ENCODE measurements at regions not wholly inside any gene's neighbourhood (a gene's known extent, or its start where the extent isn't known, plus 50 kb on each side); places are given as distances from the start of the nearest gene placed in this dataset.

DNA sequence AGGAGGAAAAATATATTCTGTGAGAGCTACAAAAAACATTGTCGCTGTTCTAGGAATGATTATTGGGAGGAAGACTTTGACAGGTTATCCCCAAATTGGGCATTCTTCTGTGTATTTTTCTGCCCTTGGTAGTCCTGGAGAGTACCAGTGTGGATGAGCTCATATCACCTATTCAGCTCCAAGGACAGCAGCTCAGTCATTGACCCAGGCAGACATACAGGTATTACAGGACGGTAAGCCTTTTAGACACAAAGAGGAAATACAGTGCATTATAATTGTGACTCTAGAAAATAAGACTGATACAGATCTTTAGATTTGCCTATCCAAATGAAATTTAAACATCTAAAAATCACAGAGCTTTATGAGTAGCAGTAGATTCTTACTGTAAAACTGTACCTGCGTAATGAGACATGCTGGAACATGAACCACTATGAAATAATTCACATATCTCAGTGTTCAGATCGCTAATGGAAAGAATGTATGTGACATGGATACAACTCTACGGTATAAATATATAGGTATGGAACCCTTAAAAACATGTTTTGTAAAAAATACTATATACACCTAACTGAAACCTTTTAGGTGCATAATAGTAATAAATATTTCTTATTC, 56.0 kb downstream of the PLK2 start:
- no peak for FAIRE-seq

DNA sequence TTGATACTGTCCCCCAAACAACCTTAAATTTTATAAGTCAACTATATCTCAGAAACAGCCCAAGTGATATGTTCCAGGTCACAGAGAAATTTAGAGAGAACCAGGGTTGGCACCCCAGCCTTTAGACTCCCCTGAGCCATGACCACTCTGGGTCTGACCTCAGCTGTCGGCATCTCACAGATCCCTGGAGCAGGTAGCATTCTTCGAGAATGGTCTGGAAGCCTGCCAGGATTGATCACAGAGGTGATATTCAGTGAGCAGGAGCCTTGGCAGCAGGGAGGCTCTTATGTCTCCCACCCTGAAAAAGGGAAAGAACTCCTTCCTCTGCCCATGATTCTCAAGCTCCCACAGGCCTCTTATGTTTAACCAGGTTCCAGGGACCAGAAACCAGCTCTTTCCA, 58.2 kb downstream of the PLK2 start:
- no peak for FAIRE-seq

DNA sequence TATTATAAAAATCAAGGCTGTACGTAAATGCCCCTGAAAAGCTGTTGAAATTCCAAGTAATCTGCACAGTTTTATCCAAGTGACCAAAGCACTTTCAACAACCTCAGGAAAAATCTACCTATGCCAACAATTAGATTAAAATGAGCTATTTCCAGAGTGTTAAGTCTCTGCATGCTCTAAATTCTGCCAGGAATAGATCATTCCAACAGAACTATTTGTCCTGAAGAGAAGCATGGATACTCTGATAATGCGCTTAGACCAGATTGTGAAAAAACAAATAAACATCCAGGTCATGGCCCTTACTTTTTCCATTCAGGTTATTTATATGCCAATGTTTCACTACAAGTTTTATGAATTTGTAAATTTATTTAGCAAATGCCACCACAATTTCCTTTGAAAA, 59.1 kb downstream of the PLK2 start:
- no peak for FAIRE-seq

DNA sequence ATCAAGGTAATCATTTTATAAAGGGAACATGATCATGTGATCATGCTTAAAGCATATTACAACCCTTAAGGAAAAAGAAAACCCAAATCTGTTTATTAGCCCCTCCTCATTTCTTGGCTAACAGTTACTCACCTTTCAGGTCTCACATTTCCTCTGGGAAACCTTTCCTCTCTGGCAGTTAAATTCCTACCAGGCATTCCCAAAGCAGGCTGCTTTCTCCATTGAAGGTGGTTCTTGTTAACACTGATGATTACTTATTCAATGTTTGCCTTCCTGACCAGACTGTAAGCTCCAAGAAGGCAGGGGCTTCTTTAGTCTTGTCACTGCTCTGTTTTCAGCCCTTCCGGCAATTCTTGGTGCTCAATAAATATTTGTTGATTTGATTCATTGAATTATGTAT, 59.9 kb downstream of the PLK2 start:
- FAIRE-seq = no peak

DNA sequence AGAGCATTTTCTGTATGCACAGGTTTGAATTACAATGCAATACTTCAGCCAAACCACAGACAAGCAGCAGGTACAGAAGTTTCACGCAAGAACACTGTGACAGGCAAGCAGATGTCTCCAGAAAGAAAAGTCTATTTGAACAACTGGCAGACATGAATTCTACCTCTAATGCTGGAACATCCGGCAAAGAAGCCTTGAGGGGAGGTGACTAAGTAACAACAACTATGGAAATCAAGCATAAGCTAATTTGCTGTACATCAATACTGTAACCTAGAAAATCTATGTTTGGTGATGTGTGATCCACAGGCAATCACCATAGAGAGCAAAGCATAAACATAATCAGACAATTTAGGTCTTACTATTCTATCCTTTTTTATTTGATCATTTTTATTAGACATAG, 65.5 kb downstream of the PLK2 start:
- no peak for FAIRE-seq

DNA sequence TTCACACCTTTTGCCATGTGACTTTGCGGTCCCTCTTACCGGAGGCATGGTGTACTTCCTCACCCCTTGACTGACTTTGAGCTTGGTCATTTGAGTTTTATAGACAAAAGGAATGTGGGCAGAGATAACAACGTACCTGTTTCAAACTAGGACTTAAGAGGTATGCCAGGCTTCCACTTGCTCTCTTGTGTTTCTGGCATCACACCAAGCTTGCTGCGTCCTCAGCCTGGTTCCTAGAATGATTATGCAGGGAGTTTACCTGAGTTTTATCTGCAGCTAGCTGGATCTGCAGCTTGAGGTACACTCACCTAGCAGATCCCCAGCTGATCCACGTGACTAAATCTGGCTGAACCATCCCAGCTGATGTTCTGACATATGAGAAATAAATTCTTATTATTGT, 66.2 kb downstream of the PLK2 start:
- no peak for FAIRE-seq

DNA sequence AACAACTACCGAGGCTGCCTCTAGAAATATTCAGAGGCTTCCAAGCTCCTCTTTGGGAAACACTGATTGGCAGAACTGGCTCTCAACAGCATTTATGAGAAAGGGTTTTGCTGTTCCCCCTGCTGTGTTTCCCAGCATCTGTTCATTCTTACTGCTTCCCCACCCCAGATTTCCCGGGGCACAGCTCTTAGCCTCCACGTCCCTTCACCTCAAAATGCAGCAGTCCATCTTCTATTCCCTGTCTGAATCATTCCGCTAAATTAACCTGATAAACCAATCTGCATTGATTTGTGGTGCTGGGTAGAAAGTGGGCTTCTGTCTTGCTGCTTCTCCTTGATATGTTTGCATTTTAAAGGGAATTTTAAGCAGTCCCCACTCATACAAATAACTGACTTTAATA, 67.4 kb downstream of the PLK2 start:
- FAIRE-seq = no peak

DNA sequence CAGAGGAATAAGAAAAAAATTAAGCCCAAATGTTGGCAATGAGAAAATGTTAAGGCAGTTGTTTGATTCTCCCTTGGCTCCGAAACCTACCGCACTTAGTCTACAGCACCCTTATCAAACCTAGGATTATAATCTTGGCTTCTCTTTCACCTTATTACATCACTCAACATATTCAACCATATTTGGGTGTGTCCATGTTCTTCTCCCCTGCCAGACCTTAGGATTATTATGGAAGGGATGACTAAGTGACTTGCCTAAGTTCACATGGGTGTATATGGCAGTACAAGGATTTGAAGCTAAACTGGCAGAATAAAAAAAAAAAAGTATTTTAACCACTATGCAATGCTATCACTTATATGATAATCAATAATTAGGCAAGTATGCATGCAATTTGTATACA, 76.4 kb downstream of the PLK2 start:
- no peak for FAIRE-seq

DNA sequence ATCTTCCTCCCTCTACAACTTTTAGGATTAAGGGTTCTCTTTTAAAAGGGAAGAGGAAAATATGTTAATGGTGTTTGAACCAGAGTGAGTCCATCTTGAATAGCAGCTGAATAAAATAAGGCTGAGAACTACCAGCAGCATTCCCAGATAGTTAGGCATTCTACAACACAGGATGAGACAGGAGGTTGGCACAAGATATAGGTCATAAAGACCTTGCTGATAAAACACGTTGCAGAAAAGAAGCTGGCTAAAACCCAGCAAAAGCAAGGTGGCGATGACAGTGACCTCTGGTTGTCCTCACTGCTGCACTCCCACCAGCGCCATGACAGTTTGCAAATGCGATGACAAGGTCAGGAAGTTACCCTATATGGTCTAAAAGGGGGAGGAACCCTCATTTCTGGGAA, 77.8 kb downstream of the PLK2 start:
- no peak for FAIRE-seq

DNA sequence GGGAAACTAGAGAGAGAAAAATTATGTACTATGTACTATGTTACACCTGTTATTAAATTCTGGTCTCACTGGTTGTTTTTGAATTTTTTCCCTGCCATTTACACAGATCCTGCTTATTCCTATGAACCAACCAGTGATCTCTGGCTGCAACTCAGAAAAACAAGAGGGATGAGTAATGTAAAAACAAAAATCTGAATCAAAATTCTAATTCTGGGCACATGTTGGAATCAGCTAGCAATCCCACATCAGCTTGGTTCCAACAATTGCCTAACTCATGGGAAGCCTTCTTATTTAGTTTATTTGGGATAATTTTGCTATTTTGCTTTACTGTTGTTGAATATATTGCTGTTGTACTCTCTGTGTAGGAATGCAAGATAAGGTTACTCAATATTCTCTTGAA, 78.3 kb downstream of the PLK2 start:
- no peak for FAIRE-seq

DNA sequence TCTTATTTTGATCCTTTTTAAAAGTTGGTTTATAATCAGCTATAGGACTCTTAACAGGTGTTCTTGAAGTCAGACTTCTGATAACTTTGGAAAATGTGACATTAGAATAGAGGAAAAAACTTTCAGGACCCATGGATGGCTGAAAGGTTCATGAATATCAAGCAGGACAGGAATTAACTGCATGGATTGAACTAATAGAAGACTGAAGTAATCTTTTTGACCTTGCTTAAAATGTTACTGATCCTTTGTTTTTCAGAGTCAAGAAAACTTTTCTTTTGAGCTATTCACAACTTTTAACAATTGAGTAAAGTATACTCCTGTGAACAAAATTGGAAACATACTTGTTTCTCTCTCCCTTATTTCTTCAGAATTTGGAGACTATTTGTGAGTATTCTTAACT, 79.2 kb downstream of the PLK2 start:
- no peak for FAIRE-seq

DNA sequence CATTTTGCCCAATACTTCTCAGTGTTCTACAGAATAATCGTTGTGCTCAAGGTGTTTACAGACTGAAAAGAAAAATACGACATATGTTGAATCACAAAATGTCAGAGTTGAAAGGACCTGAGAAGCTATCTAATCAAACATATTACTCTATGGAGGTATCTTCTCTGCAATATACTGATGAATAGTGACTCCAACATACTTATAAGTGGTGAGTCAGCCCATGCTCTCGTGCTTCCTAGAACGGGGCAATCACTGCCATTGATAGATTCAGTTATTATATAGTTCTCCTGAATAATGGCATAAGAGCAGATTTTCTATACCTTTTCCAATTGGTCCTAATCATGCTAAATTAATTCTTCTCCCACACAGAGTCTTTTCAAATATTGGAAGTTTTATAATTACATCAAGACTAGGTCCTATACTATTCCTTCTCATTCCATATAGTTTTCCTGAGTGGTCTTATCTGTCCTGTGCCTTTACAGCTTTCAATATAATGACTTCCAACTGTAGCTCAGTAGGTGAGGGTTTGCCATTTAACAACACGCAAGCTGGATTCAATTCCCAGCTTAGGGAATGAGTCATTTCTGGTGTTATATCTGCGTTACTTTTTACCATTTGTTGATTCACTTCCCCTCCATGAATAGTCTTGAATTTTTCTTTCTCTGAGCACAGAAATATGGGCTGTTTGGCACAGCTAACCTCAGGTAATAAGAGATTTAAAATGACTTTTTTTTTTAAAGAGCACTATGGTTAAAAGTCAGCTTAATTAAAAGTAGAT, 81.1 kb downstream of the PLK2 start:
- FAIRE-seq = no peak

DNA sequence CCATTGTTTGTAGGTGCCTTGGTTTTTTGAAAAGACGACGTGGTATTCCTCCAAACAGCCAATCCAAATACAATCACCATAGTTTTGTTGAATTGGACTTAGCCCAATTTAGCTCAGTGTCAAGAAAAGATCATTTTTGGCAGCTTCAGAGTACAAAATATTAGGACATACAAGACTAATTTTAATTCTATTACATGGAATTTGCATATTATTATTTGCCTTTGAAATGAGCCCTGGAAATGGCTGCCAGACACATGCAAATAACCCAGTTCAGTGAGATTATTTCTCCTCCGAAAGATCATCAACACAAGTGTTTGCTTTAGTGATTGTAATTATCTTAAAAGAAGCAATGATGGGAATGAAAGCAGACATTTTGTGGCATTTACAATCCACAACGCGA, 89.3 kb downstream of the PLK2 start:
- no peak for FAIRE-seq

DNA sequence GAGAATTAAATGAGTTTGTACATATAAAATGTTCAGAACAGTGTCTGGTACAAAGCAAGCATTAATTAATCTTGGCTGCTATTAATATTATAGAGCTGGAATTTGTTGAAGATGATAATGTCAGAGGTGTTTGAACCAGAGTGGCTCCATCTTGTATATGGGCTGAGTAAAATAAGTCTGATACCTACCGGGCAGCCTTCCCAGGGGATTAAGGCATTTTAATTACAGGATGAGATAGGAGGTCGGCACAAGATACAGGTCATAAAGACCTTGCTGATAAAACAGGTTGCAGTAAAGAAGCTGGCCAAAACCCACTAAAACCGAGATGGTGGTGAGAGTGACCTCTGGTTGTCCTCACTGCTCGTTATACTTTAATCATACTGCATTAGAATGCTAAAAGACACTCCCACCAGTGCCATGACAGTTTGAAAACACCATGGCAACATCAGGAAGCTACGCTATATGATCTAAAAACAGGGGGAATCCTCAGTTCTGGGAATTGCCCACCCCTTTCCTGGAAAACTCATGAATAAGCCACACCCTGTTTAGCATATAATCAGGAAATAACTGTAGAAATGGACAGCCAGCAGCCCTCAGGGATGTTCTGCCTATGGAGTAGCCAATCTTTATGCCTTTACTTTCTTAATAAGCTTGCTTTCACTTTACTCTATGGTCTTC, 90.2 kb downstream of the PLK2 start:
- no peak for FAIRE-seq

DNA sequence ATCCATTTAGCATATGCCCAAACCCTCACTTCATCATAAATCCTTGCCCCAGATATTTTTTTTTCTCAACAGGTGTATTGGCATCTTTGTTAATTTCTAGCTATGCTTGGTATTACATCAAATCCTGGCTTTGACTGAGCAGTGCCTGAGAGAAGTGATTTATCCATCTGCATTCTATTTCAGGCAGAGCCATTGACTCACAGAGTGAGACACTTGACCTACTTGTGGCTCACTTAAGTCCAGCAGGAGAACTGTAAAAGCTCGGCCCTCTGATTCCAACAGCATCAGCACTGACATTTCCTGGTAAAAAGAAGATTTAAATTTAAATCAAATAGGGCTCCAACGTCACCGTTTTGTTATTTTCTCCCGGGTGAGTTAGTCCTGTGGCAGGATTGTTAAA, 93.4 kb downstream of the PLK2 start:
- FAIRE-seq = peak; percentile 81

DNA sequence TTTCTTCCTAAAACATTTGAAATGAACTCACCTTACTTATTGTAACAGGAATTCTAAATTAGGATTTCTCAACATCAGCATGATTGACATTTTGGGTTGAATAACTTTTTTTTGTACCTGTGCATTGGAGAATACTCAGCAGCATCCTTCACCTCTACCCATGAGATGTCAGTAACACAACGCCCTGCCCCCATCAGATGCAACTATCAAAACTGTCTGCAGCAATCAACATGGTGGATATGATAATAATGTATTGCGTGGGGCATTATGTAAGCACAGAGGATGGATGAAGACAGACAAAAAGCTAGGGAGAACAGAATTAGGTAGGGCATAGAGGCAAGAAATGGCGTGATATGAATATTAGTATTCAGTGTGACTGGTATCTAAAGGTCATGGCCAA, 94.1 kb downstream of the PLK2 start:
- no peak for FAIRE-seq

DNA sequence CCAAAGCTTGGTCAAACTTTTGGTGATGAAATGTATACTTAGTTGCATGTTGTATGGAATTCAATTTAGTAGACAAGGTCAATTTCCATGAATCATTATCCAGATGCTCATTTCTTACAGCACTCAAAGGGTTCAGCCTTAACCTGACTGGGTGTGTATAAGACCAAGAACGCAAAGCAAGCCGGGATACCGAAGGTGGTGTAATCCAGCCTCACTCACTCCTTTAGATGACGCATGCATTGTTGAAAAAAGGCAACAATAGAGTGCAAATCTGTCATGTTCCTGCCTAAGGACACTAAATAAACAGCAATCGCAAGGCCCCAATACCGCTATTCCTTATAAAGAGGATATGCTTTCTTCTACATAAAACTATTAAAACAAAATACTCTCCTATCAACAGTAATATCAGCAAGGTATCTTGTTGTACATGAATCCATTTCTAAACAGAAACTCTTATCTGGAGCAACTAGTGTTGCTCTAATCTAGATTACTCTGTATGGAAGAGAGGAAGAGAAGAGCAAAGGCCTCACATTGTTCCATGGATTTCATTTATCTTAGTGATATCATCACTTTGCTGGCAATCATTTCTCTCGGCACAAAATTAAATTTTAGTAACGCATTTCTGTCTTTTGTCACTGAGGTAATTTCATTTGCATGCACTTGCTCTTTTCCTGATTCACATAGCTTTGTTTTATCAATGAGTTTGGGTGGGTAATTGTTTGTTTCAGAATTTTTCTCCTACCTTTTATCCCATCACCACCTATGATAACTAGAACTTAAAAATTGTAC, 96.2 kb downstream of the PLK2 start:
- FAIRE-seq = no peak

DNA sequence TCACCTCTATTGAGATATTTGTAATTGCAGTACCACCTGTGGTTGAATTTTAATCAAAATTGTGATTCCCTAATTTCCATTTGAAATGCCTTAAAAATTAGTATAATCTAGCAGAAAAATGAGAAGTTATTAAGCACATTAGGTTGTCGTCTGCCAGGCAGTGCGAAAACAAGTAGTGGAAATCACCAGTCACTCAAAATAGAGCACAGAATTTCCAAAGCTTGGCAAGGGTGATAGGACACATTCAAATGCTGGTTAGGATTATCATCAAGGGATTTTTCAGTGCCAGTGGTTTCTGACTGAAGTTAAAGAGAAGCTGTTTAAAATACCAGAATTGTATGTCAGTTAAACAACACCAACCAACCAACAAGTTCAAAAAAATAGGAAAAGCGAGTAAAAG, 97.8 kb downstream of the PLK2 start:
- no peak for FAIRE-seq

DNA sequence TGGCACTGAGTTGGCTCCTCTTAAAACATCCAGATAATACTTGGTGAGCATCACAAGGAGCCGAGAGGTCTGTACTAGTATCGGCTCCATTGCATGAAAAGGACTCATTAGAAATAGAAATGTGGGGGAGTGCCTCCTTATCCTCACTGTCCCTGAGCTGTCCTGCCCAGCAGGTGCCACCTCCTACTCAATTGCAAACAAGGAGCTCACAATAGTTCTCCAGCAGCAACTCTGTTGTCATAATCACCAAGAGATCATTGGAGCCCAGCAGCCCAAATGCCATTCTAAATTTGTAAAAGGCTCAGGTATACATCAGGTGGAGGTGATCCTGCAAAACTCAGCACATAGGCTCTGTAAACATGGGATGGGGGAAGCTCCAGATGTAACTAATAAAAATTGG, 99.1 kb downstream of the PLK2 start:
- FAIRE-seq = no peak

DNA sequence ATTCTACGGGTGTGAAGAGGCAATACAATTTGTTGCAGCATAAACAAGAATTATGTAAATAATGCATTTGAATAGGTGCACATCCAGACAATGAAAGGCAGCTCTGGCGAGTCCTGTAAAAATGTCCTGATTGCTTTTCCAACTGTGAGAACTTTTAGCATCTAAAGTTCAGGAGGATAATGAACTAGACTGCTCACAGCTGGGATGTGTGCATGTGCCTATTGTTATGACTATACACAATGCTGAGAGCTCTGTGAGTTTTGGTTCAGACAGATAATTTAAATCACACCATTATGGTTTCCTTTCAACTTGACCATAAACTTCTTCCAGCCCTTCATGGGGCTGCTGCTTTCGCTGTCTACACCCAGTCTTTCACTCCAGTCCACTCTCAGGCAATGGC, 99.9 kb downstream of the PLK2 start:
- no peak for FAIRE-seq

DNA sequence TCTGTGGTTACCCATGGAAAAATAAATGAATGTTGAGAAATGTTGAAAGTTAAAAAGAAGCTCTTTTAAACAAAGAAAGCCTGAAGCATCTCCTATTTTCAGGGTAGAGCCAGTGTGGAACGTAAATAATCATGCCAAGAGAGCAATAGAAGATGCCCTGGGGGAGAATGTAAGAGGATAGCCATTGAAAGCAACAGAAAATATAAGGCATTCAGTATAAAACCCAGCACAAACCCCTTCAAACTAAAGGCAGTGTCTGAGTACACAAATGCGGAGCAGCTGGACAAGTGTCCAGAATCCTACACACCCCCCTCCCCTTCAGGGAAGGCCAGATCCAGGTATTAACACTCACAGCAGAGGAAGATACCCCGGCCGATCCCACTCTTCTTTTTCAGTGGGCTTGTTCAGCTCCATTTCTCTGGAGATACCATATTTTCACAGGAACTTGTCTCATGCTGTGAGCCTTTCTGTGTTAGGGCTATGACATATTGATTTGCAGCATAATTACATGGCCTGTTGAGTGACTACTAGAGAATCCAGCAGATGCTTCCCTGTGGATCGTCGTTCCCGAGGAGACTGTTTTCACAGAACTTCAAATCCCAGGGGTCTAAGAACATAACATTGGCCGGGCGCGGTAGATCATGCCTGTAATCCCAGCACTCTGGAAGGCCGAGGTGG, 101.2 kb downstream of the PLK2 start:
- no peak for FAIRE-seq

DNA sequence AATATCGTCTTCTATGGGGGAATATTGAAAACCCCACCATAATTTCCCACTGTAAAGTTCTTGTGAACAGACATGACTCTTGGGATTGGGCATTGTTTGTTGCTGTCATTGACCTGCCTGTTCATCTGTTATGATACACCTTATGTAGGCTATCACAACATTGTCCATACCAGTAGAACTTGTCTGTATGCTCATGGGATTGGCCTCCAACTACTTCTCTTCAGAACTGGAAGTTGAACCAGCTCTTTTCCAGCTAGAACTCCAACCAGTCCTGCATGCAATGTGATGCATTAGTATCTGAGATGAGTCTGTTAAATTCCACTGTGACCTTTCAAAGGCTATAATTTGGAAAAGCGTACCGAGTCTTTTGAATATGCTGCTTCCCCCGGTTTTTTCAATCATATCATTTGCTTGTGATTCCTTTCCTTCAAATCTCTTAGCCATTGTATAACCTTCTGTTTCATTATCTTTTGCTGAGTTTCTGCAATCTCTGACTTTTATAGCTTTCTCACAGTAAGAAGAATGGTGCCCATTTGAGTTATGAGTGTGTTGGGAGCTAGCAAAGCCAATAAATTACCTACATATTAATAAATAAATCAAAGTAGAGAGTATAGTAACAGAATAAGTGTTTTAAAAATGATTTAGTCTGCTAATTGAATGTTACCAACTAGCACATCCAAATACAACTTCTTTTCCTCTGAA, 101.9 kb downstream of the PLK2 start:
- FAIRE-seq = no peak
